IPS-18c (cell line): ENCODE measurements at regions not wholly inside any gene's neighbourhood (a gene's known extent, or its start where the extent isn't known, plus 50 kb on each side); places are given as distances from the start of the nearest gene placed in this dataset.
"Not testable (repeated sequence)": the region's sequence is repeated elsewhere in the genome, so short reads cannot be mapped to it uniquely, and the experiment has no call there.

Source experiments
- H3K4me3 ChIP-seq: 2 replicates; pipeline ENCODE4 v1.7.0; 2013; ENCODE audit warnings: low read depth, mild to moderate bottlenecking, low read length, moderate library complexity; ENCODE audit not compliant: insufficient read depth
- H3K9me3 ChIP-seq: one replicate; pipeline ENCODE4 v1.6.1; 2013; ENCODE audit warnings: mild to moderate bottlenecking, low read length, moderate library complexity; ENCODE audit not compliant: control insufficient read depth, insufficient read depth

DNA sequence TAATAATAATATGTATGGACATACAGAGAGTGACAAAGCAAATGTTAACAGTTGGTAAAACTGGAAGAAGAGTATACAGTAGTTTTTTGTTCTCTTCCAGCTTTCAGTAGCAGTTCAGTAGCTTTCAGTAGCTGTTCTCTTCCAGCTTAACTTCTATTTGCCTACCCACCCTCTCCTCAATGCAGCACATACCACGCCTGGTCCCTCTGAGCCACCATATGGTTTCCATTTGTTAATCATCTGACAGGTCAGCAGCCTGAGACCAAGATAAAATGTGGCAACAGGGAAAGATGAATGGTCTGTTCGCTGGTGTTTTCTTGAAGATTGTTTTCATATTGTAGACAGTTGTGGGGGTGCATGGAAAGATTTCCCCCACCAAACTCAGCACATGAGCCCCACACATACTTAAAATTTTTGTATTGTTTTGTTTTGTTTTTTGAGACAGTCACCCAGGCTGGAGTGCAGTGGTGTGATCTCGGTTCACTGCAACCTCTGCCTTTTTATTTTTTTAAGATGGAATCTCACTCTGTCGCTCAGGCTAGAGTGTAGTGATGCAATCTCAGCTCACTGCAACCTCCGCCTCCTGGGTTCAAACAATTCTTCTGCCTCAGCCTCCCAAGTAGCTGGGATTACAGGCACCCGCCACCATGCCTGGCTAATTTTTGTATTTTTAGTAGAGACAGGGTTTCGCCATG lies 56.8 kb downstream of the ATP6V0E2 start:
- not testable (repeated sequence) for H3K9me3 ChIP-seq, H3K4me3 ChIP-seq

DNA sequence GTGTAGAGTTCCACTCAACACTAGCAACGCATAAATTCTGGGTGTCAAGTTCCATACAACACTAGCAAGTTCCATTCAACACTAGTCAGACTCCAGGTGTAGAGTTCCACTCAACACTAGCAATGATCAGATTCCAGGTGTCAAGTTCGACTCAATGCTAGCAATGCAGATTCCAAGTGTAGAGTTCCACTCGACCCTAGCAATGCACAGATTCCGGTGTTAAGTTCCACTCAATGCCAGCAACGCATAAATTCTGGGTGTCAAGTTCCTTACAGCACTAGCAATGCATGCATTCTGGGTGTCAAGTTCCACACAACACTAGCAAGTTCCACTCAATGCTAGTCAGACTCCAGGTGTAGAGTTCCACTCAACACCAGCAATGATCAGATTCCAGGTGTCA lies 60.0 kb downstream of the ATP6V0E2 start:
- not testable (repeated sequence) for H3K9me3 ChIP-seq, H3K4me3 ChIP-seq

DNA sequence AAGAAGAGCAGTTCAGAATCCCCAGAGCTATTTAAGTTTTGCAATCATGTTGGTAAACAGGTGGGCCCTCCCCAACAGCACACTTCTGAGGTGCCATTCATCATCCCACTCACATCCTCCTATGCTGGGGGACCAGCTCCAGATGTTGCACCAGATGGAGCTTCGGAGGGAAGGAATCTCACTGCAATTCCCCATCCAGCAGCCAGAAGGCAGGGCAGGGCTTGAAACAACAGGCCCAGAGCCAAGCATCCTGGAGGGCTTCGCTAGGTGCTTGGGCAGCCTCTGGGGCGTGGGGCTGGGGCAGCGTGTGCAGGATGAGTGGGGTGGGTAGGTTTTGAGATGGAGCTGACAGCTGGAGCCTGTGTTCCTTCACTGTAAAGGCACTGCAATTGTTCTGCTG lies 73.6 kb downstream of the ATP6V0E2 start:
- H3K4me3 ChIP-seq, H3K9me3 ChIP-seq: not testable (repeated sequence)

DNA sequence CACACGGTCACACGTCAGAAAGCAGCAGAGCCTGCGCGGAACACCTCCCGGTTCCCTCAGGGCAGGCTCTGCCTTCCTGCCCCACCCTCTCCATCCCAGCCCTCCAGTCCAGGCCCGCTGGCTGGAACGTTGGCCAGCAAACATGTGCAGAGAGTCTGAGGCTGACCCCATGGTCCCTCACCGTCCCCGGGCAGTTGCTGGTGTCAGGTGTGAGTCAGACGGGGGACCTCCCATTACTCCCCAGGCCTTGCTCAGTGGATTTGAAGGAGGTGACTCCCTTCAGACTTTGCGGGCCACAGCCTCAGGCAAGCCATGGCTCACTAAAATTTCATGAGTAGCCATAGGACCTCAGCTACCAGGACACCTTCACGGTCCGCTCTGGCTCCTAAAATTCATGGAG lies 74.7 kb downstream of the ATP6V0E2 start:
- H3K9me3 ChIP-seq, H3K4me3 ChIP-seq: not testable (repeated sequence)

DNA sequence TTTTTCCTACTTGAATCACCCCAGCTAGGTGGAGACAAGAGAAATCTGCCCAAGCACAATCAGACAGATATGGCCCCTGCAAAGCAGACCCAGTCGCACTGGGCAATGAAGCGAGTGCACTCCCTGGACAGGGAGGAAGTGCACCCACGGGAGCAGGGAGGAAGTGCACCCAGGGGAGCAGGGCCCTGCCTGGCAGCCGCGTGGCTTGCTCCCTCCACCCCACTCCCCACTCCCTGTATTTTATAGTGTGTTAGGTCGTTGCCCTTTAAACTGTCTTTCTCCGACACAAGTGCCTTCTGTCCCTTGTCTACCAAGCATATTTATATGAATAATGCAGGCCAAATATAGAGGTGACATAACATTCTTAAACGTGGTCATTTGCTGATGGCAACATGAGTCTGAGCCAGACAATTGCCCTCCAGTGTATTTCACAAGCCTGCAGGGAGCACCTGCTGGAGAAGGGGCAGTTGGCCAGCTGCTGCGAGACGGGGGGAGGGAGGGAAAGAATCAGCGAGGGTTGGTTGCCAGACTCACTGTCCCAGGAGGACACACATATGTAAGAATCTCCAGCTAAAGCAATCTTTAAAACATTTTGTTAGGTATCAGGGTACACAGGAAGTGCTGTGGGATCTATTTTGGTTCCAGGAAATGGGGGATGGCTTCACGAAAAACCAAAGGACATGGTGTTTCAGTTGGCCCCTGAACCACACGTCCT lies 76.3 kb downstream of the ATP6V0E2 start:
- H3K4me3 ChIP-seq, H3K9me3 ChIP-seq: not testable (repeated sequence)

DNA sequence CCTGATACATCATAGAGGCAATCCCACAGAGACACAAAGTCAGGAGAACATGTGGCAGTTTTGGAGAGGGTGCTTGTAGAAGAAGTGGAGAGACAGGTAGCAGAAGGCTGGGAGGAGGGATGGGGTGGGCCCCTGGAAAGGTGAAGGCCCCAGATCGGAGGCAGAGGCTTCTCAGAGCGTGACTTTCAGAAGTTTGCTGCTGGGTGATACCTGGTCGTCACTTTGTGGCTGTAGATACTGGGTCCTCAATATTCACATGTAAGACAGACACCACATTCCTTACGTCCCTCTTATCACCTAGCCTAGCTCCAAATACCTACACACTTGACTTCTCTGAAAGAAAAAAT lies 76.8 kb downstream of the ATP6V0E2 start:
- H3K4me3 ChIP-seq, H3K9me3 ChIP-seq: not testable (repeated sequence)

DNA sequence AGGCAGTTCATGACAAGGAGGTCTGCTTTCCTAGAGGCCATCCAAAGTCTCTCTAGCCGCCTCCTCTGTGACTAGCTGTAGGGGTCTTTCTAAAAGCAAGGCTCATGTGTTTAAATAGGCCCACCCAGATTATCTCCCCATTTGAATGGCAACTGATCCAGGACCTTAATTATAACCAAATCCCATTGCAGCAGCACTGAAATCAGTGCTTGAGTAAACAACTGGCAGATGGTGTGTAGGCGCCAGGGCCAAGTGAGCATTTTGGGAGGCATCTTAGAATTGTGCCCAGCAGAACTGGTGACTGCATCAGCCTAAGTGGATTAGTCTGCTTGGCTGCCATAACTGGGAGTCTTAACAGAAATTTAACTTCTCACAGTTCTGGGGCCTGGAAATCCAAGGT lies 77.8 kb downstream of the ATP6V0E2 start:
- H3K4me3 ChIP-seq, H3K9me3 ChIP-seq: not testable (repeated sequence)

DNA sequence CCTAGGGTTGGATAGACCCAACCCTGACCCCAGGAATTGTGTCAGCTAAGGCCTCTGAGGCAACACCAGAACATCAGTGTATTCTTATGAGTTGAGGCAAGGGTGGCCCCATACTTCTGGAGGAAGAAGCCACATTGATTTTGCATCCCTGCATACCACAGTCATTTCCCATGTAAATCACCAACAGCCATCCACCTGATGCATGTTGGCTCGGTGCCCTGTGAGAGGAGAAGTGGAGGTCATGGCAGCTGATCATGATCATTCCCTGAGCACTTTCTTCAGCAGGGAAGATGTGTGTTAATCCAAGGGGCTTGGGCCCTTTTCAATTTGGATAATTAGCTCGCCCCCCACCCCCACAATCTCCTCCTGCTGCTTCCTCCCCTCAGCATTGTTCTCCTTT lies 85.1 kb downstream of the ATP6V0E2 start:
- H3K4me3 ChIP-seq, H3K9me3 ChIP-seq: not testable (repeated sequence)

DNA sequence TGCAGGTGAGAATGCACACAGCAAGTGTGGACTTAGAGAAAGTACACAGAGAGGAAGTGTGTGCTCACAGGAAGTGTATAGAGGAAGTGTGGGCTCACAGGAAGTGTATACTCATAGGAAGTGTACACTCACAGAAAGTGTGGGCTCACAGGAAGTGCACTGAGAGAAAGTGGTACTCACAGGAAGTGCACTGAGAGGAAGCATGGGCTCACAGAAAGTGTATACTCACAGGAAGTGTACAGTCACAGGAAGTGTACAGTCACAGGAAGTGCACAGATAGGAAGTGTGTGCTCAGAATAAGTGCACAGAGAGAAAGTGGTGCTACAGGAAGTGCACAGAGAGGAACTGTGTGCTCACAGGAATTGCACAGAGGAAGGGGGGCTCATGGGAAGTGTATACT lies 87.1 kb downstream of the ATP6V0E2 start:
- H3K9me3 ChIP-seq, H3K4me3 ChIP-seq: not testable (repeated sequence)

DNA sequence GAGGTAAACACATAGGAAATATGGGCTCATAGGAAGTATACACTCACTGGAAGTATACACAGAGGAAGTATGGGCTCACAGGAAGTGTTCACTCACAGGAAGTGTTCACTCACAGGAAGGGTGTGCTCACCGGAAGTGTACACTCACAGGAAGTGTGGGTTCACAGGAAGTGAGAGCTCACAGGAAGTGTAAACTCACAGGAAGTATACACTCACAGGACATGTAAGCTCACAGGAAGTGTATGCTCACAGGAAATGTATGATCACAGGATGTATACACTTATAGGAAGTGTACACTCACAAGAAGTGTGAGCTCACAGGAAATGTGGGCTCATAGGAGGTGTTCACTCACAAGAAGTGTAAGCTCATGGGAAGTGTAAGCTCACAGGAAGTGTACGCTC lies 88.1 kb downstream of the ATP6V0E2 start:
- not testable (repeated sequence) for H3K4me3 ChIP-seq, H3K9me3 ChIP-seq

DNA sequence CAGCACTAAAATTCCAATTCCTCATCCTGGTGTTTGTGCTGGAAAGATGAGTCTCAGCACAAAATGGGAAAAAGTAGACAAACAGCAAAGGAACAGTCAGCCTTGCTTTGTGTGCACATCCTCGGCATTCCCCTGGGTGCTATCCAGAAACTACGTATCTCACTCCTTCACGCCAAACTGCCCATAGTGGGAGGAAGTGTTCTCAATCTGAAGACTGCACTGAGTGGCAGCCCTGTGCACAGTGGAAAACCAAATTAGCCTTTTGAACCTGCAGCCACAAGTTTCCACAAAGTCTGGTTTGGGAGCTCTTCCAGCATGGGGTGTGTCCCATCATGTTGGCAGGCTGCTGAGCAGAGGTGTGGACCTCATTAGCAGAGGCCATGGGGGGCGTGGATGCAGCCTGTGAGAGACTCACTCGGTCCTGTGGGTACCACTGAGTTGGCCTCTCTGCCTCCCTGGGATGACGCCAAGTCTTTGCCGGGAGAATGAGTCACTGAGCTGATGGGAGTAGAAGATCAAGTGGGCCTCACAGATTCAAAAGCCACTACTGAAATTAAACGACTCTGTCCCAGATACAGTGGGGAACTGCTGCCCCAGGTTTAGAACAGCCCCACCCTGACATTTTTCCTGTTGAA lies 89.0 kb downstream of the ATP6V0E2 start:
- H3K9me3 ChIP-seq, H3K4me3 ChIP-seq: not testable (repeated sequence)

DNA sequence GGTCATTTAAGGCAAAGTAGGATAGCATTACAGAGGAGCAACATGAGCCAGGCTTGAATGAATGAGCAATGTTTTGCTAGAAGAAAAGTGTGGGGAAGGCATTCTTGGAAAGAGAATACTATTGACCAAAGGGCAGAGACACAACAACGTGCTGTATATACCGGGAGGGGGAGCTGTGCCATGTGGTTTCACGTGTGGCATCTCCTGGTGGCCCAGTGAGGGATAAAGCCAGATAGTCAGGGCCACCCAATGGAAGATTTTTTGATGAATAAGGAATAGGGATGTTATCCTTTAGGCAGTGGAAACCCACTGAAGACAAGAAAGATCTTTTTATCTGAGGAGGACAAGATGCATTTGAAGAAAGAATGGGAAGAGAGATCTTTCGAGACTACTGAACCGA lies 90.2 kb downstream of the ATP6V0E2 start:
- H3K9me3 ChIP-seq, H3K4me3 ChIP-seq: not testable (repeated sequence)

DNA sequence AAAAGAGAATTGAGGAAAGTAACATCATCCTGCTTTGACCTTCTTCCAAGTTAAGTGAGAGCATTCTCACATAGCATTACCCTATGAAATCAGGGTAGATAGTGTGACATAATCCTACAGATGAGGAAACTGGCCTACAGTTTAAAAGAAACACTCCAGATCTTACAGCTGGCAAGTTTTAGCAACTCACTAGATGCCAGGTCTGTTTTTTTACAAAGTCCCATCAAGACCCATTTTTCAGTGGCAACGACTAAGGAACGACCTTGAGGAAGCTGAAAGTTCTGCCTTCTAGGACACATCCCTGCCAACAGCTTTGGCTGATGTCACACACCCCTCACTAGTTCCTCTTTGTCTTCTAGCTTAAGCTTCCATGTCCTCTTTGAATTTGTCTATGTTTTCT lies 92.7 kb downstream of the ATP6V0E2 start:
- H3K9me3 ChIP-seq, H3K4me3 ChIP-seq: not testable (repeated sequence)

DNA sequence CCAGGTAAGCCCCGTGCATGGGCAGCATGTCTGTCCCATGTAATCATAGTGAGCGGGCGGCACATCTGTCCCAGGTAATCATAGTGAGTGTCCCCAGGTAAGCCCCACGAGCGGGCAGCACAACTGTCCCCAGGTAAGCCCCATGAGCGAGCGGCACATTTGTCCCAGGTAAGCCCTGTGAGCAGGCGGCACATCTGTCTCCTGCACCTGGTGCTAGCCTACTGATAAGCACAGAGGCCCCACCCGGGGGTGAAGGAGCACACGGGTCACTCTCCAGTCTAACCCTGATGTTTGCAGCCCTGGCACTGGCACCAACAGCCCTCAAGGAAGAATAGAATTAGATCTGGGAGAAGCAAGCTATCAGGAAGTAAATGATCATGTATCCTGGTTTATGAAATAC lies 99.2 kb downstream of the ATP6V0E2 start:
- not testable (repeated sequence) for H3K4me3 ChIP-seq

DNA sequence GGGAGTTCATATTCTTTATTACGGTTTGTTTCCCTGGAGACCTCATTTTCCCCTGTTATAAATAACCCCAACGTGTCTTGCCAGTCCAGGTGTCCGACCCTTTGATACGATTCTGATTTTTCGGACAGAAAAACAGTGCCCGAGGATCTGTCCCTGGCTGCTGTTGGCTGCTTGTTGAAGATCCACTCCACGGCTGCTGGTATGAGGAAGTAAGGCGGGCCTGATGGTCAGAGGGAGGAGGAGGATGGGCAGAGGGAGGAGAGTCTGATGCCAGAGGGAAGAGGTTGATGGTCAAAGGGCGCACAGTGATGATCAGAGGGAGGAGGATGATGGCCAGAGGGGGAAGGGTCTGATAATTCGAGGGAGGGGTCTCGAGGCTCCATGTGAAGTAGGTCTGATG lies 99.9 kb downstream of the ATP6V0E2 start:
- not testable (repeated sequence) for H3K9me3 ChIP-seq, H3K4me3 ChIP-seq

More for the DNA sequence above, 99.2 kb downstream of the ATP6V0E2 start:
- H3K9me3 ChIP-seq, result not testable (repeated sequence)

DNA sequence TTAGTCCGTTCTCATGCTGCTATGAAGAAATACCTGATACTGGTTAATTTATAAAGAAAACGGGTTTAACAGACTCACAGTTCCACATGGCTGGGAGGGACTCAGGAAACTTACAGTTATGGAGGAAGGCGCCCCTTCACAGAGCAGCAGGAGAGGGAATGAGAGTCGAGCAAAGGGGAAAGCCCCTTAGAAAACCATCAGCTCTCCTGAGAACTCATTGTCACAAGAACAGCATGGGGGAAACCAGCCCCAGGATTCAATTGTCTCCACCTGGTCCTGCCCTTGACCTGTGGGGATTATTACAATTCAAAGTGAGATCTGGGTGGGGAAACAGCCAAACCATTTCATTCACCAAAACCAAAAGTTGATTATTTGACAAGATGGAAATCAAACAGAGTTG lies 101.8 kb downstream of the ATP6V0E2 start:
- H3K9me3 ChIP-seq, H3K4me3 ChIP-seq: not testable (repeated sequence)

DNA sequence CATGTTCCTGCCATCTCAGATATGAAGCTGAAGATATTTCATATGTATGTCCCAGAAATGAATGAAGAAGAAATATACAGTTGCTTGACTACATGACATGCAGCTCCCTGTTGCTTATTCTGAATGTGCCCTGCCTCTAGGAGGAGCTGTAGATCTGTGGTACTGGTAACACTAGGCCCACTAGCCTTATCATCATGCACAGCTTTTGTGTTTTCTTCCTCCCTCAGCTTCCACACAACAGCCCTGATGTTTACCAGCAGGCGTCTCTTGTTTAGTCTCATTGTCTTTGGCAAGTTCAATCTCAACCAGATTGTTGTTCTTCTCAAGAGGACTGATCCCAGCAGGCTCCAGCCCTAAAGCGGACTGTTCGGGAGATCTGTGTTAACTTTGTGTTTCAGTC lies 104.8 kb downstream of the ATP6V0E2 start:
- H3K9me3 ChIP-seq, H3K4me3 ChIP-seq: not testable (repeated sequence)

DNA sequence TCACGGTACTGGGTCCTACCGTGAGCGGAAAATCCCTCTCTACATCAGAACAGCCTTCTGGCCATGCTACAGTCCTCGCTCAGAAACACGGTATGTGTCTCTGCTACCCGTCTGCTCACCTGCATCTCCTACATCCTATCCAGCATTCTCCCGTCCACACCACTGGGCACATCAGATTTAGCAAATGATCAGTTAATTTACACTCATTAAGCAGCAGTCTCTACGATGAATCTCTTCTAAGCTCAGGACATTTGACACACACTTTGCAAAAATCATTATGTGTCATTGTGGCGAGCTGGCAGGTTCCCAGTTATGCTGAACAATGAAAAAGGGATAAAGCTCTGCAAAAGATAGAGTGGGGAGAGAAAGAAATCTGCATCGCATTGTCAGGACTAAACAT lies 105.2 kb downstream of the ATP6V0E2 start:
- H3K9me3 ChIP-seq, result not testable (repeated sequence)

More for the DNA sequence above, 105.2 kb downstream of the ATP6V0E2 start:
- H3K4me3 ChIP-seq, result not testable (repeated sequence)
